CD4-positive, alpha-beta T cell treated with Interleukin-4 for 1 hour (primary cell): ENCODE measurements at regions not wholly inside any gene's neighbourhood (a gene's known extent, or its start where the extent isn't known, plus 50 kb on each side); places are given as distances from the start of the nearest gene placed in this dataset.
"Not testable (repeated sequence)": the region's sequence is repeated elsewhere in the genome, so short reads cannot be mapped to it uniquely, and the experiment has no call there.

ENCODE experiments used
- DNase-seq, 2 donors: peaks; one replicate each; pipeline ENCODE4 v3.0.0-alpha.2; 2020 to 2022

DNA sequence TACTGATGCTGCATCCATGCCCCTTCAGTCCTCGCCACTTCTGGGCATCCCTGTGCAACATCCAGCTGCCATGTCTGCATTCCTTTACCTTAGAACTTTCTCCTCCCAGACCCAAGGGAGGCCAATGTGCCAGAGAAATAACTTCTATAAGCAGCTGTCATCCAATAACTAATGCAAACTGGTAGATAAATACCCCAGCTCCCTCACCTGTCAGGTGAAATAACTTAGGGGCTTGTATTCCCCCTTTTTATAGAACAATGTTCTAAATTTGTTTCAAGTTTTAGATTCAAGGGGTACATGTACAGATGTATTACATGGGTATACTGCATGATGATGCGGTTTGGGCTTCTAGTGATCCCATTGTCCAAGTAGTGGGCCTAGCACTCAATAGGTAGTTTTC is 880.1 kb downstream of the UQCRFS1 start:
- DNase-seq = no peak

DNA sequence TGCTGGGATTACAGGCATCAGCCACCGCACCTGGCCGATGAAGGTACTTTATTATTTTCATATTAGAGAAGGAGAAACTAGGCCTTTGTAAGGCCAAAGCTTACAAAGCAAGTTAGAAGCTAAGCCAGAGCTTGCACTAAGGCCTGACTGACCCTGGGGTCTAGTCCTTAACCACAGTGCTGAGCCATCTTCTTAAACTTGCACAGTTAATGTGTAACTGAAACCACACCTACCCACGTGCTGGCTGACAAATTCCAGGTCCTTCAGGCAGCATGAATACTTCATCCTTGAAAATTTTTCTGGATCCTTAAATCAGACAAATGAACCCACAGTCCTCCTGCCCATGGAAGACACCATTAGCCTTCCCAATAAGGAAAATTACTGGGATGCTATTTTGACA is 880.6 kb downstream of the UQCRFS1 start:
- DNase-seq = no peak

DNA sequence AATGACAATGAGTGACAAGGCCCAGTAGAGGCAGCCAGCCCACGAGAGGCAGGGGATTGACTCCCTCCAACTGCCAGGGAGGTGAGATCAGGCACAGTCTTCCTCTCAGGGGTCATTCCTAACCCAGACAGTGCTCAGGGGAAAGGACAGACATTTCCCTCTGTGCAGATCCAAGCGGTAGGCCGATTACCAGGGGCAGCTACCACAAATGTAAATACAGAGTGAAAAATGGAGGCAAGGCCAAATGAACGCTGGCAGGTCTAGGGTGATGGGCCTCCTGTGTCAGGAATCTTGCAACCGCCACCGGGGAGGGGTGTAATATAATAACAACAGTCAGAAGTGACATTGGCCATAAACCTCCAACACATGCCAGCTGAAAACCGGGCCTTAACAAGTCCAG is 881.4 kb downstream of the UQCRFS1 start:
- no peak for DNase-seq

DNA sequence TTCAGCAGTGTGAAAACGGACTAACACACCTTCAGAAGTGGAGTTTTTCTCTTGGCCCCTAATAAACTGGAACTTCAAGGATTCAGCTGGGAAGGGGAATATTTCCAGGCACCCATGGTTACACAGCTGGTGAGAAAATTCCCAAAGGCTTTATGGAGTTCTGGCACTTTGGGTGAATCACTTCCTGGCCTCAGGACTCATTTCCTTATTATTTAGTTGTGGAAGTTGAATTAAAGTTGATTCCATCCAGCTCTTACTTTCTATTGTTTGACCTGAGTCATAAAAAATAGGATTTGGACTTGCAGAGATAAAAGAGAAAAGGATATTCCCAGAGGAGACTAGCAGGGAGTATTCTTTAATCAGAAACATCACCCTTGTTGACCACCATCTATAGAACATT is 882.1 kb downstream of the UQCRFS1 start:
- no peak for DNase-seq

DNA sequence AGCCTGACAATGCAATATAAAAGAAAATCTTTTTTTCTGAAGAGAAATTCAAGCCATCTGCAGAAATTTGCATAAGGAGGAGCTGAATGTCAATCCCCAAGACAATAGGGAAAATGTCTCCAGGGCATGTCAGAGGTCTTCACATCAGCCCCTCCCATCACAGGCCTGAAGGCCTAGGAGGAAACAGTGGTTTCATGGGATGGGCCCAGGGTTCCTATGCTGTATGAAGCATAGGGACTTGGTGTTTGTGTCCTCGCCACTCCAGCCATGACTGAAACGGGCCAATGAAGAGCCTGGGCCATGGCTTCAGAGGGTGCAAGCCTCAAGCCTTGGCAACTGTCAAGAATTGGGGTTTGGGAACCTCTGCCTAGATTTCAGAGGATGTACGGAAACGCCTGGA is 883.5 kb downstream of the UQCRFS1 start:
- no peak for DNase-seq

DNA sequence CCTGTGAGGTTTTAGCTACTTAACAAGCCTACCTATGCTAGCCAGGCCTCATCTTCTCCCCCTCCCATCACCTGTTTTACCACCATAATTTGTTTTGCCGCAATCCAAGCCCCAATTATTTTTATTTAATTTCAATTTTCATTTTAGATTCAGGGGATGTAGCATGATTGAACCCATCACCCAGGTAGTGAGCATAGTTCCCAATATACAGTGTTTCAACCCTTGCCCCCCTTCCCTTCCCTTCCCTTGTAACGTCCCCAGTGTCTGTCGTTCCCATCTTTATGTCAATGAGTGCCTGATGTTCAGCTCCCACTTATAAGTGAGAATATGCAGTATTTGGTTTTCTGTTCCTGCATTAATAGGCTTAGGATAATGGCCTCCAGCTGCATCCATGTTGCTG is 885.0 kb downstream of the UQCRFS1 start:
- no peak for DNase-seq

DNA sequence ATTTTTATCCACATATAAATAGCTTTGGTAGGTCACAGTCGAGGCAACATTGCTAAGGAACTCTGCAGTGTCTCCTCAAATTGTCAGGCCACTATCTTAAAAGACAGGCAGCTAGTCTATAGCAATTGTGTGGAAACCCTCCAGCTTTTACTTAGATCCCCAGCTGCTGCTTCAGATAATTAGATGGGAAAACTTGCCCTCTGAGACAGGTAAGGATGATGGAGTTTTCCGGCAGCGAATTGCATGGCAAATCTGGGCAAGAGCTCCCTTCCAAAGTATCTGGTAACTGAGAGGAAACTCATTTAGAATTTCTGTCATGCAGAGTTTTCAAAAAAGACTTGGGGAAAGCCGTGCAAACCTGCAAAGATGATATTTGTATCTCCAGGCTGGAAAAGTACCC is 886.2 kb downstream of the UQCRFS1 start:
- no peak for DNase-seq

DNA sequence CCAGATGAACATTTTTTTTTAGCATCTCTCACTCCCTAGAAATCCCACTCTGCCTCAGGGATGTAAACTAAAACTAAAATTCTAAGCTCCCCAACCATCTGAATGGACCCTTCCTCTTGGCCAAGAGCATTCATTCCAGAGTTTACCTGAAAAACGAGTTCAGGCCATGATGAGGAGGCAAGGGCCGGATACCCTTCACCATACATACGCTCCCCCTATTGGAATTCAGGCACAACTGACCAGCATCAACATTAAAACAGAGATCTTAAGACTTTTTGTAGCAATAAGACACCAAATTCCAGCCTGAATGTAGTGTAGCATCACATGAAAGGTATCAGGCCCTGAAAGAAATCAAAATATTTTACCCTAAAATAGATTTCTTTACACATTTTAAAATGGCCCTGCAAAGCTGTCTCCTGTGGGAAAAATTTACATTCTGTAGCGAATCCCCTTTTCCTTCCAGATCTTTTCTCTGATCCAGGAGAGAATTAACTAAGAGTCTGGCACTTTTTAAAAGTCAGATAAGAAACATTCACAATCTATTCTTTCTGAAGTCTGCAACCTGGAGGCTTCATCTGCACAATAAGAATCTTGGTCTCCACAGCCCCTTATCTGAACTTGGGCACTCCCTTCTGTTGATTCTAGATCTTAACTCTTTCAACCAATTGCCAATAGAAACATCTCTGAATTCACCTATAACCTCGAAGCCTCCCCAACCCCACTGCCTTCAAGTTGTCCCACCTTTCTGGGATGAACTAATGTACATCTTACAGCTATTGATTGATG is 888.5 kb downstream of the UQCRFS1 start:
- no peak for DNase-seq

- no peak for DNase-seq
These were observed 890.0 kb downstream of the UQCRFS1 start for GRCh38 chr19:28322945-28323344.

DNA sequence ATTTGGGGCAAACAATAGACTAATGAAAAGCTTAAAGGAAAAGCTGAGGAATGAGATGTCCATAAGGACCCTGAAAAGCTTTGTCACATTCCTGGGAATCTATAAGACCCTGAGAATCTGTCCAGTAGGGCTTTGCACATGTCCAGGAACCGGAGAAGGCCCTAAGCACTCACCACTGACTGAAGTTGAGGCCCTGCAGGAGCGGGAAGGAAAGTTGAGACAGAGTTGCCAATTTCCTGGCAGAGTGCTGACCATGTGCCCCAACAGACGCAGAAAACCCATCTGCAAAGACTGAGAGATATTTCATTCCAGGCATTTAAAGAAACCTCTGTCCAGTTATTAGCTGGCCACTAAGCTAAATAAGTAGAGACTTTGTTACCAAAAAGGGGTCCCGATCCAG is 890.5 kb downstream of the UQCRFS1 start:
- no peak for DNase-seq

GRCh38 chr19:28319918-28320317 is 893.0 kb downstream of the UQCRFS1 start:
- no peak for DNase-seq

- no peak for DNase-seq
These were observed 893.7 kb downstream of the UQCRFS1 start for GRCh38 chr19:28319227-28319626.

DNA sequence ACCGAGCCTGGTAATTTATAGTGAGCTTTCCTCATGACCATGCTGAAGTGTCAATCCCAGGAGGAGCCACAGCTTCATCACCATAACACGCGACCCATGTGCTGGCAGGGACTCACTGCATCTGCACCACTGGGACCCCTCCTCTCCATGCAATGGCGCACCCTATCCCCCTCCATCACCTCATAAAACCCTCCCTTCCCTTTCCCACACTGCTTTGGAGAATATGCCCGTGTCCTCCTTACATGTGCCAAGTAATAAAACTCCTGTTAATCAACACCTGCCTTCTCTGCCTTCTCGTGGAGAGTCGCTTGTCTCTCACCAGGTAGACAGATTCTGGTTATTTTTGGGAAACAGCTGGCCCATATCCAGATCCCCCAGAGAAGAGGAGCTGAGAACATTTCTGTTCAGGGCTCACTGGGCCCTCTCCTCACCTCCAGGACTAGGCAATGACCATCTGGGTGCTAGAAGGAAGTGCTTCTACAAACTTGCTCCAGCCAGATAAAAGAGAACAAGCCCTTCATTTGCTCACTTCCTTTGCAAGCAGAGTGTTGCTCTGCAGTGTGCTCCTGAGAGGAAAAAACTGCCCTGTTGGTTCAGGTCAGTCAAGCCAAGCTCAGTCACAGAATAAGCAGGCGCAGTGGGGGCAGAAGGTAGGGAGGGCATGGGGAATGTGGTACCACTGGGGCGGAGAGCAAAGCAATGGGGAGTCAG is 894.3 kb downstream of the UQCRFS1 start:
- DNase-seq = no peak

DNA sequence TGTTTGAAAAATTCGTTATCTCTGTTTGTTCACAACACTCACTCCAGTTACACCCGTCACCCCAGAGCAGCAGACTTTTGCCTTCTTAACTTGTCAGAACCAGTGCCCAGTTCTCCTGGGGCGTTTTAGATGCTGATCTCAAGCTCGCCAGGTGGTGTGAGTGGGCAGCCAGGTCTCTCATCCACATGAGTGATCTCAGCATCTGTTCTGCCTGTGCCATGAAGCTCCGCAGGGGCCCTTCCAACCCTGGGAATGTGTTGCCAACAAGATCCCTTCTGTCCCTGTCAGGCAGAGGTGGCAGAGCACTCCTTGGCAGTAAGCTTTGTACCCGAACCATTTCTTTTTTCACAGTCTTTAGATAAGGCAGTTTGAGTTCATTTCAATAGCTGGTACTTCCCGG is 896.5 kb downstream of the UQCRFS1 start:
- DNase-seq = no peak

GRCh38 chr19:28314756-28315155 is 898.2 kb downstream of the UQCRFS1 start:
- no peak for DNase-seq

- DNase-seq = no peak
These were observed 898.7 kb downstream of the UQCRFS1 start for GRCh38 chr19:28314287-28314686.

GRCh38 chr19:28313633-28314032 is 899.3 kb downstream of the UQCRFS1 start:
- DNase-seq = no peak

- DNase-seq = no peak
These were observed 900.7 kb downstream of the UQCRFS1 start for GRCh38 chr19:28312269-28312668.

- not testable (repeated sequence) for DNase-seq
These were observed 902.1 kb downstream of the UQCRFS1 start for GRCh38 chr19:28310829-28311228.

GRCh38 chr19:28309070-28309469 is 903.9 kb downstream of the UQCRFS1 start:
- no peak for DNase-seq

- DNase-seq = no peak
These were observed 905.0 kb downstream of the UQCRFS1 start for GRCh38 chr19:28307963-28308362.

GRCh38 chr19:28307487-28307886 is 905.5 kb downstream of the UQCRFS1 start:
- DNase-seq = no peak

- DNase-seq = no peak
These were observed 907.4 kb downstream of the UQCRFS1 start for GRCh38 chr19:28305513-28305912.

DNA sequence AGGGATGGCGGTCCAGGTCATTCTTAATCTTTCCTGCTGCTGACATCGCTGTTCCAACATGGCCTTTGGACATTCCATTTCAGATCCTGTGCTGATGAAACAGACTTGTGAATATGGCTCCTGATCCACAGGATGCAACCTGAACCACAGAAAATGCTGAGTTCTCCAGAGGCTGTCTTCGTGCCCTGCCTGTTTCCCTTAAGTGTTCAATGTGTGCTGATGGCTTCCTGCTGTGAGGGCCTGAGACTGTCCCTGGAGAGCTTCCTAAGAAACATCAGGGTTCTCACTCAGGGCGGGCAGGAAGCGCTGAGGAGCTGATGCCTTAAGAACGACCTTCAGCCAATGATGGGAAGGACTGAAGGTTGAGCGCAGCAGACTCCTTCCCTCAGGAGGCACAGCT is 909.4 kb downstream of the UQCRFS1 start:
- DNase-seq = no peak

- no peak for DNase-seq
These were observed 911.0 kb downstream of the UQCRFS1 start for GRCh38 chr19:28301961-28302360.
